ENCODE measurements at regions not wholly inside any gene's neighbourhood (a gene's known extent, or its start where the extent isn't known, plus 50 kb on each side); places are given as distances from the start of the nearest gene placed in this dataset.

DNA sequence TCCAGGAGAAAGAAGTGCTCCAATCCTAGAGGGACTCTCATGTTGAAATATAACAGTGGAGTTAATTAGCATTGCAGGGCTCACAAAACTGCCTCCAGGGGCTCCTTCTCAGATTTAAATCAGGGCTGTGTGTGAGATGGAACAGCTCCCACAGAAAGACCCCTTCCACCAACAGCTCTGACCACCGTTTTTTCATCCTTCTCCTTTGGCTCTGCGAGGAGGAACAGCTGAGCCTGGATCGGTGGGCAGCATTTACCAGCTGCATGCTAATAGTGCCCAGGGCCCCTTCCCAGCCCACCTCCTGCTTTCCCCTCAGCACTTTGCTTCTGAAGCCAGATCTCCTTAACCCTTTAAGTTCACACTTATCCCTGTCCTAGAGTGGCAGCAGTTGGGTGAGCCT is 119.2 kb upstream of the UBE2E1 start:
- TF ChIP-seq, protein P1, sequence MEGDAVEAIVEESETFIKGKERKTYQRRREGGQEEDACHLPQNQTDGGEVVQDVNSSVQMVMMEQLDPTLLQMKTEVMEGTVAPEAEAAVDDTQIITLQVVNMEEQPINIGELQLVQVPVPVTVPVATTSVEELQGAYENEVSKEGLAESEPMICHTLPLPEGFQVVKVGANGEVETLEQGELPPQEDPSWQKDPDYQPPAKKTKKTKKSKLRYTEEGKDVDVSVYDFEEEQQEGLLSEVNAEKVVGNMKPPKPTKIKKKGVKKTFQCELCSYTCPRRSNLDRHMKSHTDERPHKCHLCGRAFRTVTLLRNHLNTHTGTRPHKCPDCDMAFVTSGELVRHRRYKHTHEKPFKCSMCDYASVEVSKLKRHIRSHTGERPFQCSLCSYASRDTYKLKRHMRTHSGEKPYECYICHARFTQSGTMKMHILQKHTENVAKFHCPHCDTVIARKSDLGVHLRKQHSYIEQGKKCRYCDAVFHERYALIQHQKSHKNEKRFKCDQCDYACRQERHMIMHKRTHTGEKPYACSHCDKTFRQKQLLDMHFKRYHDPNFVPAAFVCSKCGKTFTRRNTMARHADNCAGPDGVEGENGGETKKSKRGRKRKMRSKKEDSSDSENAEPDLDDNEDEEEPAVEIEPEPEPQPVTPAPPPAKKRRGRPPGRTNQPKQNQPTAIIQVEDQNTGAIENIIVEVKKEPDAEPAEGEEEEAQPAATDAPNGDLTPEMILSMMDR (IDR thresholded peaks at IDR 0.05 in 2 of 3, conservative IDR thresholded peaks at IDR 0.05 in 1 of 3; ENCODE audit: control insufficient read depth in 2 of 3, extremely low read depth in 1 of 3, insufficient read depth in 1 of 3, low read depth in 3 of 3, low read length in 3 of 3): no peak
- TF ChIP-seq GABPA (IDR thresholded peaks at IDR 0.05; ENCODE audit: low read depth) (no peak), CBX5 (IDR thresholded peaks at IDR 0.05; ENCODE audit: low read depth) (no peak), CREM (IDR thresholded peaks at IDR 0.05; ENCODE audit: low read depth) (no peak)
